ENCODE measurements at regions not wholly inside any gene's neighbourhood (a gene's known extent, or its start where the extent isn't known, plus 50 kb on each side); places are given as distances from the start of the nearest gene placed in this dataset.

- 53% methylated on average over 3 of the region's 3 CpGs for WGBS
- H3K9ac ChIP-seq (ENCODE audit: low read depth in 1 of 2, low read length in 2 of 2): no peak overlapping the region
- TF ChIP-seq, protein P1, sequence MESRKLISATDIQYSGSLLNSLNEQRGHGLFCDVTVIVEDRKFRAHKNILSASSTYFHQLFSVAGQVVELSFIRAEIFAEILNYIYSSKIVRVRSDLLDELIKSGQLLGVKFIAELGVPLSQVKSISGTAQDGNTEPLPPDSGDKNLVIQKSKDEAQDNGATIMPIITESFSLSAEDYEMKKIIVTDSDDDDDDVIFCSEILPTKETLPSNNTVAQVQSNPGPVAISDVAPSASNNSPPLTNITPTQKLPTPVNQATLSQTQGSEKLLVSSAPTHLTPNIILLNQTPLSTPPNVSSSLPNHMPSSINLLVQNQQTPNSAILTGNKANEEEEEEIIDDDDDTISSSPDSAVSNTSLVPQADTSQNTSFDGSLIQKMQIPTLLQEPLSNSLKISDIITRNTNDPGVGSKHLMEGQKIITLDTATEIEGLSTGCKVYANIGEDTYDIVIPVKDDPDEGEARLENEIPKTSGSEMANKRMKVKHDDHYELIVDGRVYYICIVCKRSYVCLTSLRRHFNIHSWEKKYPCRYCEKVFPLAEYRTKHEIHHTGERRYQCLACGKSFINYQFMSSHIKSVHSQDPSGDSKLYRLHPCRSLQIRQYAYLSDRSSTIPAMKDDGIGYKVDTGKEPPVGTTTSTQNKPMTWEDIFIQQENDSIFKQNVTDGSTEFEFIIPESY (IDR thresholded peaks at IDR 0.05): no peak
Measured at GRCh38 chr5:82664732-82665131, 386.6 kb upstream of the RPS23 start.

DNA sequence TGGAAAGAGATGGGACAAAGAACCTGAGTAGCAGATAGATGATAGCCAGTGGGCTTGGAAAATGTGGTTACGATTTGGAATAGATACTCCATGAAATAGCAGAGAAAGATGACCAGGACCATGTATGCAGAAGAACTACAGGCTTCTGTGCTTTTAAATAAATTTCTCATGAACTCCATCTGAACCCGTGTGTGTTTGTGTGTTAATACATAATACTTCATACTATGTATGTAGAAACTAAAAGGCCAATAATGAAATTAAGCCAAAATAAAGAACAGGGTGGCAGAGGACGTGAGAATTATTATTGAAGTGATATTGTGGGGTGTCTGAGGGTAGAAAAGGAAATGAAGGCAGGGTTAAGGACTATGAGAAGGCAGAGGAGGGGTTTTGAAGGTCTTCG, 385.1 kb upstream of the RPS23 start:
- TF ChIP-seq TAF1 (conservative IDR thresholded peaks at IDR 0.05) (no peak), NR2F2 (IDR thresholded peaks at IDR 0.05) (no peak), MAX (IDR thresholded peaks at IDR 0.05) (no peak), ATF3 (IDR thresholded peaks at IDR 0.05) (no peak), EGR1 (IDR thresholded peaks at IDR 0.05; ENCODE audit: low read depth in 2 of 2) (no peak)
- TF ChIP-seq, protein P2, sequence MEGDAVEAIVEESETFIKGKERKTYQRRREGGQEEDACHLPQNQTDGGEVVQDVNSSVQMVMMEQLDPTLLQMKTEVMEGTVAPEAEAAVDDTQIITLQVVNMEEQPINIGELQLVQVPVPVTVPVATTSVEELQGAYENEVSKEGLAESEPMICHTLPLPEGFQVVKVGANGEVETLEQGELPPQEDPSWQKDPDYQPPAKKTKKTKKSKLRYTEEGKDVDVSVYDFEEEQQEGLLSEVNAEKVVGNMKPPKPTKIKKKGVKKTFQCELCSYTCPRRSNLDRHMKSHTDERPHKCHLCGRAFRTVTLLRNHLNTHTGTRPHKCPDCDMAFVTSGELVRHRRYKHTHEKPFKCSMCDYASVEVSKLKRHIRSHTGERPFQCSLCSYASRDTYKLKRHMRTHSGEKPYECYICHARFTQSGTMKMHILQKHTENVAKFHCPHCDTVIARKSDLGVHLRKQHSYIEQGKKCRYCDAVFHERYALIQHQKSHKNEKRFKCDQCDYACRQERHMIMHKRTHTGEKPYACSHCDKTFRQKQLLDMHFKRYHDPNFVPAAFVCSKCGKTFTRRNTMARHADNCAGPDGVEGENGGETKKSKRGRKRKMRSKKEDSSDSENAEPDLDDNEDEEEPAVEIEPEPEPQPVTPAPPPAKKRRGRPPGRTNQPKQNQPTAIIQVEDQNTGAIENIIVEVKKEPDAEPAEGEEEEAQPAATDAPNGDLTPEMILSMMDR (IDR thresholded peaks at IDR 0.05; ENCODE audit: low read depth, low read length, missing input control): no peak
- WGBS: 89% methylated on average over 4 of the region's 4 CpGs
- Histone ChIP-seq H3K9ac (ENCODE audit: low read depth in 1 of 2, low read length in 2 of 2) (no peak overlapping the region), H3K4me1 (ENCODE audit: control insufficient read depth in 4 of 4, insufficient read depth in 4 of 4, low read length in 3 of 4) (no peaks in the 10 kb centered on the region), H3K27me3 (ENCODE audit: control insufficient read depth in 4 of 4, insufficient read depth in 4 of 4, low read length in 3 of 4) (no peaks in the 10 kb centered on the region), H3K9me3 (ENCODE audit: control insufficient read depth in 4 of 4, low read length in 3 of 4) (no peaks in the 10 kb centered on the region), H3K4me3 (ENCODE audit: low read depth in 1 of 3, low read length in 3 of 3) (no peak overlapping the region), H3K27ac (ENCODE audit: low read depth in 1 of 2, low read length in 2 of 2) (no peak overlapping the region), H3K36me3 (ENCODE audit: control insufficient read depth in 4 of 4, insufficient read depth in 3 of 4, low read depth in 1 of 4, low read length in 3 of 4) (no peaks in the 10 kb centered on the region)
- DNase-seq (ENCODE audit: low spot score): no peak

More at GRCh38 chr5:82664732-82665131, 386.6 kb upstream of the RPS23 start:
- Histone ChIP-seq H3K9me3 (ENCODE audit: control insufficient read depth in 4 of 4, low read length in 3 of 4) (no peaks in the 10 kb centered on the region), H3K4me3 (ENCODE audit: low read depth in 1 of 3, low read length in 3 of 3) (no peak overlapping the region), H3K4me1 (ENCODE audit: control insufficient read depth in 4 of 4, insufficient read depth in 4 of 4, low read length in 3 of 4) (no peaks in the 10 kb centered on the region), H3K27me3 (ENCODE audit: control insufficient read depth in 4 of 4, insufficient read depth in 4 of 4, low read length in 3 of 4) (no peaks in the 10 kb centered on the region), H3K27ac (ENCODE audit: low read depth in 1 of 2, low read length in 2 of 2) (no peak overlapping the region), H3K36me3 (ENCODE audit: control insufficient read depth in 4 of 4, insufficient read depth in 3 of 4, low read depth in 1 of 4, low read length in 3 of 4) (no peaks in the 10 kb centered on the region)
- DNase-seq (ENCODE audit: low spot score): no peak

GRCh38 chr5:82662340-82662739, 384.2 kb upstream of the RPS23 start:
- no peak for DNase-seq (ENCODE audit: low spot score)

More at GRCh38 chr5:82662340-82662739, 384.2 kb upstream of the RPS23 start:
- Histone ChIP-seq H3K36me3 (ENCODE audit: control insufficient read depth in 4 of 4, insufficient read depth in 3 of 4, low read depth in 1 of 4, low read length in 3 of 4) (no peaks in the 10 kb centered on the region), H3K4me3 (ENCODE audit: low read depth in 1 of 3, low read length in 3 of 3) (no peak overlapping the region), H3K4me1 (ENCODE audit: control insufficient read depth in 4 of 4, insufficient read depth in 4 of 4, low read length in 3 of 4) (no peaks in the 10 kb centered on the region), H3K9ac (ENCODE audit: low read depth in 1 of 2, low read length in 2 of 2) (no peak overlapping the region), H3K9me3 (ENCODE audit: control insufficient read depth in 4 of 4, low read length in 3 of 4) (no peaks in the 10 kb centered on the region), H3K27me3 (ENCODE audit: control insufficient read depth in 4 of 4, insufficient read depth in 4 of 4, low read length in 3 of 4) (no peaks in the 10 kb centered on the region), H3K27ac (ENCODE audit: low read depth in 1 of 2, low read length in 2 of 2) (no peak overlapping the region)
- TF ChIP-seq NR2F2 (IDR thresholded peaks at IDR 0.05): no peak
- TF ChIP-seq TAF1 (conservative IDR thresholded peaks at IDR 0.05): no peak
- TF ChIP-seq, protein P2 (IDR thresholded peaks at IDR 0.05; ENCODE audit: low read depth, low read length, missing input control): no peak
- TF ChIP-seq, protein P3, sequence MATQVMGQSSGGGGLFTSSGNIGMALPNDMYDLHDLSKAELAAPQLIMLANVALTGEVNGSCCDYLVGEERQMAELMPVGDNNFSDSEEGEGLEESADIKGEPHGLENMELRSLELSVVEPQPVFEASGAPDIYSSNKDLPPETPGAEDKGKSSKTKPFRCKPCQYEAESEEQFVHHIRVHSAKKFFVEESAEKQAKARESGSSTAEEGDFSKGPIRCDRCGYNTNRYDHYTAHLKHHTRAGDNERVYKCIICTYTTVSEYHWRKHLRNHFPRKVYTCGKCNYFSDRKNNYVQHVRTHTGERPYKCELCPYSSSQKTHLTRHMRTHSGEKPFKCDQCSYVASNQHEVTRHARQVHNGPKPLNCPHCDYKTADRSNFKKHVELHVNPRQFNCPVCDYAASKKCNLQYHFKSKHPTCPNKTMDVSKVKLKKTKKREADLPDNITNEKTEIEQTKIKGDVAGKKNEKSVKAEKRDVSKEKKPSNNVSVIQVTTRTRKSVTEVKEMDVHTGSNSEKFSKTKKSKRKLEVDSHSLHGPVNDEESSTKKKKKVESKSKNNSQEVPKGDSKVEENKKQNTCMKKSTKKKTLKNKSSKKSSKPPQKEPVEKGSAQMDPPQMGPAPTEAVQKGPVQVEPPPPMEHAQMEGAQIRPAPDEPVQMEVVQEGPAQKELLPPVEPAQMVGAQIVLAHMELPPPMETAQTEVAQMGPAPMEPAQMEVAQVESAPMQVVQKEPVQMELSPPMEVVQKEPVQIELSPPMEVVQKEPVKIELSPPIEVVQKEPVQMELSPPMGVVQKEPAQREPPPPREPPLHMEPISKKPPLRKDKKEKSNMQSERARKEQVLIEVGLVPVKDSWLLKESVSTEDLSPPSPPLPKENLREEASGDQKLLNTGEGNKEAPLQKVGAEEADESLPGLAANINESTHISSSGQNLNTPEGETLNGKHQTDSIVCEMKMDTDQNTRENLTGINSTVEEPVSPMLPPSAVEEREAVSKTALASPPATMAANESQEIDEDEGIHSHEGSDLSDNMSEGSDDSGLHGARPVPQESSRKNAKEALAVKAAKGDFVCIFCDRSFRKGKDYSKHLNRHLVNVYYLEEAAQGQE (IDR thresholded peaks at IDR 0.05): no peak
- TF ChIP-seq MAX (IDR thresholded peaks at IDR 0.05): no peak
- no peak for TF ChIP-seq EGR1 (IDR thresholded peaks at IDR 0.05; ENCODE audit: low read depth in 2 of 2)
- no peak for TF ChIP-seq RXRA (IDR thresholded peaks at IDR 0.05)
- no peak for TF ChIP-seq ATF3 (IDR thresholded peaks at IDR 0.05)
- TF ChIP-seq FOXA1 (IDR thresholded peaks at IDR 0.05): no peak
- no peak for TF ChIP-seq SP1 (IDR thresholded peaks at IDR 0.05)
- no peak for TF ChIP-seq HNF4G (IDR thresholded peaks at IDR 0.05)
- 71% methylated on average over 1 of the region's 1 CpG for WGBS
